CD4-positive, alpha-beta memory T cell (primary cell): ENCODE measurements at regions not wholly inside any gene's neighbourhood (a gene's known extent, or its start where the extent isn't known, plus 50 kb on each side); places are given as distances from the start of the nearest gene placed in this dataset.

Source experiments
- CTCF ChIA-PET: fragments of 350-600 bp; sonication (Branson Sonifier 250); formaldehyde crosslinking; loops from one replicate; lab custom pipeline; 2021; ENCODE audit warnings: inconsistent platforms; ENCODE audit not compliant: partially characterized antibody; lab: Charles Lee
- POLR2A ChIA-PET: fragments of 350-600 bp; sonication (Branson Sonifier 250); formaldehyde crosslinking; loops from one replicate; lab custom pipeline; 2021; ENCODE audit not compliant: partially characterized antibody; lab: Charles Lee
- DNase-seq, 5 donors: peaks; one replicate each; pipeline versions ENCODE4 v3.0.0 to v3.0.0-alpha.2; 2020 to 2022; ENCODE audit warnings: mixed read lengths in 1 of 5
- H3K27ac ChIP-seq: one replicate; pipeline ENCODE4 v1.7.0; 2013; ENCODE audit warnings: low read depth, low read length
- H3K27me3 ChIP-seq: 2 replicates; pipeline ENCODE4 v1.7.0; 2013; ENCODE audit warnings: mild to moderate bottlenecking, low read length, moderate library complexity; ENCODE audit not compliant: insufficient read depth
- H3K36me3 ChIP-seq: 2 replicates; pipeline ENCODE4 v1.7.0; 2013; ENCODE audit warnings: mild to moderate bottlenecking, low read length, moderate library complexity; ENCODE audit not compliant: insufficient read depth
- H3K4me1 ChIP-seq: 2 replicates; pipeline ENCODE4 v1.7.0; 2013; ENCODE audit warnings: mild to moderate bottlenecking, low read length, moderate library complexity; ENCODE audit not compliant: insufficient read depth
- H3K4me3 ChIP-seq, 2 donors: one replicate each; pipeline ENCODE4 v1.7.0; 2013; ENCODE audit warnings: low read length in 2 of 2, mild to moderate bottlenecking in 1 of 2
- H3K9me3 ChIP-seq, 2 donors: one replicate each; pipeline ENCODE4 v1.7.0; 2013; ENCODE audit warnings: low read length in 2 of 2, control low read depth in 1 of 2; ENCODE audit not compliant: control insufficient read depth in 1 of 2
- H3K27ac Mint-ChIP-seq, 7 donors: one replicate each; pipeline ENCODE4 v1.8.0; 2020 to 2021; ENCODE audit warnings: mixed read lengths in 7 of 7, mild to moderate bottlenecking in 6 of 7, inconsistent platforms in 3 of 7, moderate library complexity in 3 of 7
- H3K27me3 Mint-ChIP-seq, 2 donors: one replicate each; pipeline ENCODE4 v1.8.0; 2020 to 2021; ENCODE audit warnings: mixed read lengths in 2 of 2
- H3K36me3 Mint-ChIP-seq, 2 donors: one replicate each; pipeline ENCODE4 v1.8.0; 2020 to 2021; ENCODE audit warnings: mixed read lengths in 2 of 2, inconsistent platforms in 1 of 2, mild to moderate bottlenecking in 1 of 2
- H3K4me1 Mint-ChIP-seq, 4 donors: one replicate each; pipeline ENCODE4 v1.8.0; 2020 to 2021; ENCODE audit warnings: mixed read lengths in 4 of 4, mild to moderate bottlenecking in 1 of 4
- H3K4me3 Mint-ChIP-seq, 8 donors: one replicate each; pipeline ENCODE4 v1.8.0; 2020 to 2021; ENCODE audit warnings: mixed read lengths in 8 of 8, mild to moderate bottlenecking in 7 of 8, moderate library complexity in 6 of 8, inconsistent platforms in 3 of 8
- H3K9me3 Mint-ChIP-seq, 8 donors: one replicate each; pipeline ENCODE4 v1.8.0; 2020 to 2021; ENCODE audit warnings: mixed read lengths in 8 of 8, mild to moderate bottlenecking in 5 of 8, inconsistent platforms in 3 of 8, moderate library complexity in 1 of 8
- intact Hi-C: fragments of 100-400 bp; cut with micrococcal nuclease; formaldehyde crosslinking; loops from one replicate; pipeline ENCODE4 v1.15.1; 2023

DNA sequence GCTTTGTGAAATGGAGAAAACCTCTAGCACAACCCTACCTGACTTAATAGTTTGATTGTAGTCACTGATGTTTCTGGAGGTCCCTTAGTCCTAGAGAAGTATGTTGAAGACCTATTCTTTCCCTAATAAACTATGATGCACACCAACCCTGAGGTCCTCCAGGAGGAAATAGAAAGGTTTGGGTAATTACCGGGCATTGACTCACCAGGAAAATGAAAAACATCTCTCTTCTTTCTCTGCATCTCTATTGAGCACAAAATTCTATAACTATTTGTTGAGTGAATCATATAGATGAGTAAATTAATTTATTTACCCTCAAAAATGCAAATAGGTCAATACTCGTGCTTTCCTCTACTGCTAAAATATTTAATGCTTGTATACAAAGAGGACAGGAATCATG lies 582.4 kb upstream of the FAM241A start:
- Histone ChIP-seq H3K4me3 (no peak overlapping the region), H3K27me3 (no peaks in the 10 kb centered on the region), H3K36me3 (no peaks in the 10 kb centered on the region), H3K4me1 (no peaks in the 10 kb centered on the region), H3K27ac (no peak overlapping the region), H3K9me3 (no peaks in the 10 kb centered on the region)
- no peaks in the 10 kb centered on the region for H3K36me3 Mint-ChIP-seq
- CTCF ChIA-PET, result no interaction called here
- H3K9me3 Mint-ChIP-seq, result peaks cover 2 to 26% (median 10%) of the 10 kb centered on the region in 8 donors
- H3K27me3 Mint-ChIP-seq, result no peaks in the 10 kb centered on the region
- no peaks in the 10 kb centered on the region for H3K4me1 Mint-ChIP-seq
- no peak for DNase-seq
- intact Hi-C loops, result no loop called here
- no peak overlapping the region for H3K27ac Mint-ChIP-seq
- POLR2A ChIA-PET, result no interaction called here
- no peak overlapping the region for H3K4me3 Mint-ChIP-seq

DNA sequence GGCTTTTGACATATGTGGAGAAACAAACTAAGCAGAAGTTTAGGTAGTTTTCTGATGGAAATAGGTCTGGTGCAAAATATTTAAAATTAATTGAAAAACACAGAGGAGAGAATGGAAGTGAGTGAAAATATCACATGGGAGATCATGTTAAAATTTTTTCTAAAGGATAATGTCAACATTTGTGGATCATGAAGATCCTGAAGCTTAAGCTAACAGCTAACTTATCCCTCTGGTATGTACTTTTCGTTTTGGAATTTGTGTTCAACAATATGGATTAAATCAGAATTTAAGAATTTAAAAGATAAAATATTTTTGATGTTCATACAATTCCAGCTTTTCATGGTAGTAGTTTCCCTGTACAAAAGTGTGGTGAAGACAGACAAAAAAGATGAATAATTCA lies 572.8 kb upstream of the FAM241A start:
- no peaks in the 10 kb centered on the region for H3K4me1 Mint-ChIP-seq
- no peak overlapping the region for H3K4me3 Mint-ChIP-seq
- intact Hi-C loops, result no loop called here
- H3K36me3 Mint-ChIP-seq, result no peaks in the 10 kb centered on the region
- H3K27me3 ChIP-seq, result no peaks in the 10 kb centered on the region
- H3K9me3 Mint-ChIP-seq, result peaks cover 0 to 9% (median 4%) of the 10 kb centered on the region in 8 donors
- no peaks in the 10 kb centered on the region for H3K4me1 ChIP-seq
- DNase-seq, result no peak
- H3K27ac ChIP-seq, result no peak overlapping the region
- no peaks in the 10 kb centered on the region for H3K36me3 ChIP-seq
- H3K27ac Mint-ChIP-seq, result no peak overlapping the region
- ChIA-PET CTCF (no interaction called here), POLR2A (no interaction called here)
- no peaks in the 10 kb centered on the region for H3K9me3 ChIP-seq
- H3K4me3 ChIP-seq, result no peak overlapping the region
- H3K27me3 Mint-ChIP-seq, result no peaks in the 10 kb centered on the region

DNA sequence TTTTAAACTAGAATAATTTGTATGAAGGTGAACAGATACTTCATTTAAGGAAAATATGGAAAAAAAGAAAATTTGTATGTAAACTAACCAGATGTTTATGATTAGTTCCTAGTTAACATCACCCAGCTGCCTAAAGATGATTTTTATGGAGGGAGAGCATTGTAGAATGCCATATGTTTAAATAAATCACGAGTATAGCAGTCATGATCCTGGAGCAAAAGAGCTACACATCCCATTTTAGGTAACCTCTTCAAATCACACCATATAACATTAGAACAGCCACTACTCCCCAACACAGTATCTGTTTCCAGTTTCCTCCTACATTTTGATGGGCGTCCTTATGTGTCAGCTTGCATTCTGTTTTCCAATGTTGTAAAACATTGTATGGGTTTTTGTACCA lies 571.9 kb upstream of the FAM241A start:
- Mint-ChIP-seq H3K4me3 (no peak overlapping the region), H3K9me3 (peaks cover 0 to 5% (median under 1%) of the 10 kb centered on the region in 8 donors), H3K4me1 (no peaks in the 10 kb centered on the region), H3K27me3 (no peaks in the 10 kb centered on the region), H3K36me3 (no peaks in the 10 kb centered on the region), H3K27ac (no peak overlapping the region)
- Histone ChIP-seq H3K4me1 (no peaks in the 10 kb centered on the region), H3K9me3 (no peaks in the 10 kb centered on the region), H3K4me3 (no peak overlapping the region), H3K27ac (no peak overlapping the region), H3K36me3 (no peaks in the 10 kb centered on the region), H3K27me3 (no peaks in the 10 kb centered on the region)
- ChIA-PET POLR2A (no interaction called here), CTCF (no interaction called here)
- intact Hi-C loops, result no loop called here
- no peak for DNase-seq

DNA sequence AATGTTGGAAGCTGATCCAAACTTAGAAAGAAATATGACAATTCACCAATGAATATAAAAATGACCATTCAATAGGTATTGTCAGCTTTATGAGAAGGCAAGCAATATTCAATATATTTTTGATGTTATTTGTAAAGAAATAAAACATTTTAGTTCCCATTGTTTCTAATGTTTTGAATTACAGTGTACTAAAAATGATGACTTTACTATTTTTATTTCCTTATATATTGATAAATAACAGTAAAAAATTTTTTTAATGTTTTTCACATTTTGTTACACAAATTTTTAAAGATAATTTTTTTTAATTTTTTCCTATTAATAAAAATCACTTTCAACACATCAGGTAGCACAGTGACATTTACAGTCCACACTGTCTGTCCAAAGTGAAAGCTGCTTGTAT lies 565.5 kb upstream of the FAM241A start:
- ChIA-PET POLR2A (no interaction called here), CTCF (no interaction called here)
- no peak overlapping the region for H3K27ac ChIP-seq
- H3K4me3 ChIP-seq, result no peak overlapping the region
- no peaks in the 10 kb centered on the region for H3K36me3 Mint-ChIP-seq
- no peak for DNase-seq
- peaks cover 0 to 21% (median 12%) of the 10 kb centered on the region in 8 donors for H3K9me3 Mint-ChIP-seq
- H3K27me3 ChIP-seq, result no peaks in the 10 kb centered on the region
- no peak overlapping the region for H3K27ac Mint-ChIP-seq
- intact Hi-C loops, result no loop called here
- no peaks in the 10 kb centered on the region for H3K9me3 ChIP-seq
- no peaks in the 10 kb centered on the region for H3K4me1 Mint-ChIP-seq
- no peaks in the 10 kb centered on the region for H3K27me3 Mint-ChIP-seq
- no peaks in the 10 kb centered on the region for H3K4me1 ChIP-seq
- H3K4me3 Mint-ChIP-seq, result no peak overlapping the region
- no peaks in the 10 kb centered on the region for H3K36me3 ChIP-seq

DNA sequence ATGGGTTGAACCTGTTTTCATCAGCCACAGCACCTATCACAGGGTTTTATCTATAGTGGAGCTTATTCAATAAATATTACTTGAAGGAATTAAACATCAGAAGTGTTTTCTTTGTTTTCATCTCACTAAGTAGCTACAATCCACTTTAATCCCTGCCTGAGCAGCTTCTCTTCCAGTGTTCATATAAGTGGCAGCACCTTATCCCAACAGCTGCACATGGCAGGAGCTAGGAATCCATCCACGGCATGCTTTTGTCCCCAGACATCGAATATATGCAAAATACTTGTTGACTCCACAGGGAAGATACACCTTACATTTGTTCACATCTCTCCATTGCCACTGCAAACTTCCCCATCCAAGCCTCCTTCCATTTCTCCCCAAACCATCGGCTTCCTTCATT lies 549.8 kb upstream of the FAM241A start:
- H3K36me3 ChIP-seq, result no peaks in the 10 kb centered on the region
- no peaks in the 10 kb centered on the region for H3K36me3 Mint-ChIP-seq
- no peak overlapping the region for H3K27ac ChIP-seq
- H3K9me3 ChIP-seq, result no peaks in the 10 kb centered on the region
- CTCF ChIA-PET, result no interaction called here
- H3K4me3 Mint-ChIP-seq, result no peak overlapping the region
- peaks cover 0 to 7% (median 0%) of the 10 kb centered on the region in 8 donors for H3K9me3 Mint-ChIP-seq
- no peaks in the 10 kb centered on the region for H3K4me1 Mint-ChIP-seq
- H3K4me3 ChIP-seq, result no peak overlapping the region
- no peaks in the 10 kb centered on the region for H3K27me3 Mint-ChIP-seq
- intact Hi-C loops, result no loop called here
- DNase-seq, result no peak
- POLR2A ChIA-PET, result no interaction called here
- H3K27ac Mint-ChIP-seq, result no peak overlapping the region
- no peaks in the 10 kb centered on the region for H3K27me3 ChIP-seq
- H3K4me1 ChIP-seq, result no peaks in the 10 kb centered on the region

DNA sequence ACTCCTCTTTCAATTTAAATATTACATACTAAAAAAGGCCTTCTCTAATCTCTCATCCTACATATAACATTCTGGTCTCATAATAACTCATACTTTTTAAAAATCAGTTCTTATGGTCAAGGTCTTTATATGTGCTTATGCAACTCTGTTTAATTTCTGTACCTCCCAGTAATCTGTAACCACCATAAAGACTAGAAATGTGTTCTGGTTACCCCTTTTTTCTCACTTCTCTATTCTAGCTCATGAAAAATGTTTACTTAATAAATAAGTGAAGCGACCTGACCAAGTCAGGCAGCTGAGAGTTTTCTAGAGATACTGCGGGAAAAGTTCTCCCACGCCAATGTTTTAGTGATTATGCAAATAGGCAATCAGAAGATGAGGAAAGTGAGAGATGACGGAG lies 548.8 kb upstream of the FAM241A start:
- intact Hi-C loops, result no loop called here
- Mint-ChIP-seq H3K9me3 (peaks cover 0 to 7% (median 0%) of the 10 kb centered on the region in 8 donors), H3K4me1 (no peaks in the 10 kb centered on the region), H3K4me3 (no peak overlapping the region), H3K36me3 (no peaks in the 10 kb centered on the region), H3K27me3 (no peaks in the 10 kb centered on the region), H3K27ac (no peak overlapping the region)
- no peak for DNase-seq
- Histone ChIP-seq H3K27me3 (no peaks in the 10 kb centered on the region), H3K4me3 (no peak overlapping the region), H3K9me3 (no peaks in the 10 kb centered on the region), H3K4me1 (no peaks in the 10 kb centered on the region), H3K36me3 (no peaks in the 10 kb centered on the region), H3K27ac (no peak overlapping the region)
- CTCF ChIA-PET, result no interaction called here
- POLR2A ChIA-PET, result no interaction called here

DNA sequence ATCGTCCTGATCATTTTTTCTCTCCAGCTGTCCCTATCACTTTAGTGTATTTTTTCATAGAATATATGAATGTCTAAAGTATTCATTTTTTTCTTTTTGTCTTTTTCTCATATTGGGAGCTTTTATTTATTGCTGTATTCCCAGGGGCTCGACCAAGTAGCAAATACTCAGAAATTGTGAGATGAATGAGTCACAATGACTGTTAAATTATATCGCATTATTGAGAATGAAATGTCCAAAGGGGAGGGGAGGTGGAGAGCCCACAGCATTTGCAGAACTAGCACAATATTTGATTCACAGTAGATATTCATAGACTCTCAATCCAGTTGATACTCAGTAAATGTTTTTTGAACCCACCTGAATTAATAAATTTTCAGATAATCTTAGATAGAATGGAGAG lies 543.6 kb upstream of the FAM241A start:
- Histone ChIP-seq H3K27ac (no peak overlapping the region), H3K4me3 (no peak overlapping the region), H3K9me3 (no peaks in the 10 kb centered on the region), H3K36me3 (no peaks in the 10 kb centered on the region), H3K4me1 (no peaks in the 10 kb centered on the region), H3K27me3 (no peaks in the 10 kb centered on the region)
- H3K4me3 Mint-ChIP-seq, result no peak overlapping the region
- DNase-seq, result no peak
- H3K9me3 Mint-ChIP-seq, result peaks cover 0 to 12% (median 2%) of the 10 kb centered on the region in 8 donors
- no peaks in the 10 kb centered on the region for H3K27me3 Mint-ChIP-seq
- intact Hi-C loops, result no loop called here
- no peaks in the 10 kb centered on the region for H3K36me3 Mint-ChIP-seq
- H3K4me1 Mint-ChIP-seq, result no peaks in the 10 kb centered on the region
- no peak overlapping the region for H3K27ac Mint-ChIP-seq
- CTCF ChIA-PET, result no interaction called here
- POLR2A ChIA-PET, result no interaction called here

DNA sequence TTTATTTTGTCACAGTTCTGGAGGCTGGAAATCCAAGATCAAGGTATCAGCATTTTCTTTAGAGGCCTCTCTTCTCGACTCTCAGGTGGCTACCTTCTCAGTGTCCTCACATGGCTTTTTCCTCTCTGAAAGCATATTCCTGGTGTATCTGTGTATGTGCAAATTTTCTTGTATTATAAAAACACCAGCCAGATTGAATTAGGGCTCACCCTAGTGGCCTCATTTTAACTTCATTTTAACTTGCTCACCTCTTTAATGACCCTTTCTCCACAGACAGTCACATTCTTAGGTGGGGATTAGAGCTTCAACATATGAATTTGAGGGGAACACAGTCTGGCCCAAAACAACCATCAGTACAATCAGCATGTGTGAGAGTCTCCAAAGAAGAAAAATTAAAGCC lies 542.4 kb upstream of the FAM241A start:
- POLR2A ChIA-PET, result no interaction called here
- Histone ChIP-seq H3K4me3 (no peak overlapping the region), H3K27ac (no peak overlapping the region), H3K4me1 (no peaks in the 10 kb centered on the region), H3K9me3 (no peaks in the 10 kb centered on the region), H3K36me3 (no peaks in the 10 kb centered on the region), H3K27me3 (no peaks in the 10 kb centered on the region)
- H3K4me1 Mint-ChIP-seq, result no peaks in the 10 kb centered on the region
- DNase-seq, result no peak
- no peak overlapping the region for H3K4me3 Mint-ChIP-seq
- no peaks in the 10 kb centered on the region for H3K36me3 Mint-ChIP-seq
- H3K27ac Mint-ChIP-seq, result no peak overlapping the region
- intact Hi-C loops, result no loop called here
- no peaks in the 10 kb centered on the region for H3K27me3 Mint-ChIP-seq
- peaks cover 0 to 7% (median 2%) of the 10 kb centered on the region in 8 donors for H3K9me3 Mint-ChIP-seq
- CTCF ChIA-PET, result no interaction called here
